IMR-90 (cell line): ENCODE measurements at regions not wholly inside any gene's neighbourhood (a gene's known extent, or its start where the extent isn't known, plus 50 kb on each side); places are given as distances from the start of the nearest gene placed in this dataset.

Experiments used
- ATAC-seq: fragments of 200-7000 bp; cut with Tn5 transposase; 2 replicates; pipeline ENCODE4 v1.9.1; 2020; ENCODE audit warnings: low read depth, mild to moderate bottlenecking, moderate library complexity
- BruUV-seq: library from RNA; stranded (reverse); fragments of 400-500 nt; replicated peaks from 2 replicates; lab custom pipeline; 2021; lab: Mats Ljungman, UMichigan
- CTCF ChIA-PET: fragments of 300-600 bp; formaldehyde crosslinking; extraction: SDS; loops from one replicate; lab custom pipeline; 2021; ENCODE audit warnings: antibody characterized with exemption; lab: Yijun Ruan, JAX
- POLR2A ChIA-PET: fragments of 300-600 bp; sonication (Branson Sonifier 250); formaldehyde crosslinking; loops from one replicate; lab custom pipeline; 2022; ENCODE audit warnings: antibody characterized with exemption; ENCODE audit not compliant: unreplicated experiment; lab: Charles Lee
- DNase-seq: peaks from one replicate; pipeline ENCODE4 v3.0.0; 2013
- H2AFZ ChIP-seq: replicated peaks from 2 replicates; pipeline ENCODE3; 2013; ENCODE audit warnings: low read length, mild to moderate bottlenecking; ENCODE audit not compliant: poor library complexity
- H2AK5ac ChIP-seq: 2 replicates; pipeline ENCODE4 v1.6.1; 2013; ENCODE audit warnings: low read depth, low read length, inconsistent platforms
- H2AK9ac ChIP-seq: replicated peaks from 2 replicates; pipeline ENCODE3; 2013; ENCODE audit warnings: mild to moderate bottlenecking, low read depth, low read length, moderate library complexity; ENCODE audit not compliant: poor library complexity
- H2BK120ac ChIP-seq: 2 replicates; pipeline ENCODE4 v1.6.1; 2013; ENCODE audit warnings: low read depth, low read length, inconsistent platforms
- H2BK15ac ChIP-seq: 3 replicates; pipeline ENCODE4 v1.6.1; 2013; ENCODE audit warnings: low read depth, low read length, inconsistent platforms
- H2BK20ac ChIP-seq: 2 replicates; pipeline ENCODE4 v1.6.1; 2013; ENCODE audit warnings: low read depth, mild to moderate bottlenecking, inconsistent platforms, low read length, moderate library complexity
- H2BK5ac ChIP-seq: 2 replicates; pipeline ENCODE4 v1.6.1; 2013; ENCODE audit warnings: mild to moderate bottlenecking, low read depth, low read length, inconsistent platforms; ENCODE audit not compliant: poor library complexity, severe bottlenecking
- H3K14ac ChIP-seq: replicated peaks from 2 replicates; pipeline ENCODE4 v1.6.1; 2013; ENCODE audit warnings: low read depth, low read length, inconsistent platforms
- H3K18ac ChIP-seq: 2 replicates; pipeline ENCODE4 v1.6.1; 2013; ENCODE audit warnings: low read depth, low read length, control low read depth
- H3K23ac ChIP-seq: 2 replicates; pipeline ENCODE4 v1.6.1; 2013; ENCODE audit warnings: low read depth, low read length, inconsistent platforms
- H3K27ac ChIP-seq: 2 replicates; pipeline ENCODE4 v1.5.1; 2013; ENCODE audit warnings: mild to moderate bottlenecking, control low read depth, low read length; ENCODE audit not compliant: insufficient read depth
- H3K27me3 ChIP-seq: 2 replicates; pipeline ENCODE4 v1.6.1; 2013; ENCODE audit warnings: low read length; ENCODE audit not compliant: control insufficient read depth, insufficient read depth
- H3K36me3 ChIP-seq: 2 replicates; pipeline ENCODE4 v1.6.1; 2013; ENCODE audit warnings: low read length, mixed read lengths; ENCODE audit not compliant: control insufficient read depth, insufficient read depth
- H3K4ac ChIP-seq: 2 replicates; pipeline ENCODE4 v1.6.1; 2013; ENCODE audit warnings: low read depth, low read length, inconsistent platforms
- H3K4me1 ChIP-seq: 2 replicates; pipeline ENCODE4 v1.6.1; 2013; ENCODE audit warnings: low read length, mixed read lengths; ENCODE audit not compliant: control insufficient read depth, insufficient read depth
- H3K4me2 ChIP-seq: 2 replicates; pipeline ENCODE4 v1.6.1; 2013; ENCODE audit warnings: low read depth, mild to moderate bottlenecking, control low read depth, low read length, moderate library complexity
- H3K4me3 ChIP-seq: 2 replicates; pipeline ENCODE4 v1.5.1; 2013; ENCODE audit warnings: low read depth, mild to moderate bottlenecking, control low read depth, low read length, moderate library complexity; ENCODE audit not compliant: insufficient read depth
- H3K56ac ChIP-seq: 2 replicates; pipeline ENCODE4 v1.6.1; 2013; ENCODE audit warnings: low read length, inconsistent platforms; ENCODE audit not compliant: insufficient read depth; ENCODE audit errors: extremely low read depth
- H3K79me1 ChIP-seq, 2 experiments: 2 replicates each; pipeline ENCODE4 v1.6.1; 2013; ENCODE audit warnings: low read length in 2 of 2, inconsistent platforms in 1 of 2, low read depth in 1 of 2
- H3K9ac ChIP-seq: 2 replicates; pipeline ENCODE4 v1.6.1; 2013; ENCODE audit warnings: low read depth, low read length, control low read depth
- H3K9me1 ChIP-seq: 2 replicates; pipeline ENCODE4 v1.6.1; 2013; ENCODE audit warnings: low read length, inconsistent platforms; ENCODE audit not compliant: insufficient read depth
- H3K9me3 ChIP-seq: 2 replicates; pipeline ENCODE4 v1.6.1; 2013; ENCODE audit warnings: low read length; ENCODE audit not compliant: control insufficient read depth, insufficient read depth
- H4K20me1 ChIP-seq: 2 replicates; pipeline ENCODE4 v1.6.1; 2013; ENCODE audit warnings: low read length, inconsistent platforms; ENCODE audit not compliant: insufficient read depth
- H4K5ac ChIP-seq: 2 replicates; pipeline ENCODE4 v1.6.1; 2013; ENCODE audit warnings: mild to moderate bottlenecking, low read depth, low read length, control low read depth
- H4K8ac ChIP-seq, 2 experiments: 2 replicates each; pipeline ENCODE4 v1.6.1; 2013; ENCODE audit warnings: low read depth in 2 of 2, low read length in 2 of 2, control low read depth in 1 of 2, inconsistent platforms in 1 of 2
- H4K91ac ChIP-seq: 2 replicates; pipeline ENCODE4 v1.6.1; 2013; ENCODE audit warnings: low read depth, low read length, inconsistent platforms; ENCODE audit not compliant: insufficient read depth
- BHLHE40 ChIP-seq: fragments of 150-350 bp; IDR thresholded peaks from 2 replicates; pipeline ENCODE4 v1.6.1; 2016; ENCODE audit warnings: mild to moderate bottlenecking, low read depth, low read length
- CEBPB ChIP-seq: IDR thresholded peaks from 2 replicates; pipeline ENCODE4 v1.6.1; 2012; ENCODE audit warnings: low read depth, low read length, improper control_type of control experiment
- CHD1 ChIP-seq: IDR thresholded peaks from 2 replicates; pipeline ENCODE4 v1.6.1; 2012; ENCODE audit warnings: low read depth, low read length, improper control_type of control experiment
- FOS ChIP-seq: fragments of 150-350 bp; IDR thresholded peaks from 2 replicates; pipeline ENCODE4 v1.6.1; 2016; ENCODE audit warnings: low read depth, low read length
- MAFK ChIP-seq: IDR thresholded peaks from 2 replicates; pipeline ENCODE4 v1.6.1; 2012; ENCODE audit warnings: low read depth, low read length, improper control_type of control experiment
- MAZ ChIP-seq: IDR thresholded peaks from 2 replicates; pipeline ENCODE4 v1.6.1; 2012; ENCODE audit warnings: low read depth, mild to moderate bottlenecking, low read length, improper control_type of control experiment, moderate library complexity, borderline replicate concordance
- MXI1 ChIP-seq: IDR thresholded peaks from 2 replicates; pipeline ENCODE4 v1.6.1; 2012; ENCODE audit warnings: low read depth, mild to moderate bottlenecking, low read length, moderate library complexity, borderline replicate concordance
- NFE2L2 ChIP-seq: fragments of 150-350 bp; IDR thresholded peaks from 2 replicates; pipeline ENCODE4 v1.6.1; 2016; ENCODE audit warnings: low read depth, mild to moderate bottlenecking, low read length
- POLR2A ChIP-seq: IDR thresholded peaks from 2 replicates; pipeline ENCODE4 v1.6.1; 2012; ENCODE audit warnings: mild to moderate bottlenecking, low read depth, low read length
- RAD21 ChIP-seq: IDR thresholded peaks from 2 replicates; pipeline ENCODE4 v1.6.1; 2012; ENCODE audit warnings: low read length, improper control_type of control experiment
- RCOR1 ChIP-seq: IDR thresholded peaks from 2 replicates; pipeline ENCODE4 v1.6.1; 2012; ENCODE audit warnings: mild to moderate bottlenecking, low read length, improper control_type of control experiment; ENCODE audit not compliant: insufficient replicate concordance
- RFX5 ChIP-seq: IDR thresholded peaks from 2 replicates; pipeline ENCODE4 v1.8.0; 2012; ENCODE audit warnings: low read depth, mild to moderate bottlenecking, low read length, moderate library complexity
- SMC3 ChIP-seq: fragments of 150-350 bp; IDR thresholded peaks from 2 replicates; pipeline ENCODE4 v1.6.1; 2016; ENCODE audit warnings: low read depth, mild to moderate bottlenecking, antibody characterized with exemption, low read length, moderate library complexity
- WGBS, 2 experiments: methylation state at CpG; one replicate each; pipeline versions ENCODE4 v1.1.5 to v1.1.7; 2013; ENCODE audit warnings: missing lambda C conversion rate in 2 of 2; ENCODE audit not compliant: insufficient read length in 1 of 2; ENCODE audit errors: extremely low coverage in 2 of 2; 5-methylcytosine and 5-hydroxymethylcytosine counted together
- dilution Hi-C: fragments of 300-500 bp; cut with HindIII; formaldehyde crosslinking; loops from one replicate; pipeline ENCODE4 v1.14.3; 2018; ENCODE audit warnings: low sequenced_read_pairs; ENCODE audit not compliant: unreplicated experiment
- in situ Hi-C: fragments of 300-500 bp; cut with MboI; formaldehyde crosslinking; loops from 3 replicates; pipeline ENCODE4 v1.14.3; 2019; ENCODE audit warnings: low sequenced_read_pairs, inconsistent platforms, mixed read lengths
- intact Hi-C: fragments of 100-400 bp; cut with micrococcal nuclease; formaldehyde crosslinking; loops from 2 replicates; pipeline ENCODE4 v1.10.0; 2022
- TF ChIP-seq, protein P1 (sequence below): fragments of 150-350 bp; IDR thresholded peaks from 2 replicates; pipeline ENCODE4 v1.6.1; 2016; ENCODE audit warnings: low read depth, mild to moderate bottlenecking, low read length, moderate library complexity, borderline replicate concordance
- TF ChIP-seq, protein P2 (sequence below): fragments of 150-350 bp; IDR thresholded peaks from 2 replicates; pipeline ENCODE4 v1.6.1; 2017; ENCODE audit warnings: mild to moderate bottlenecking, antibody characterized with exemption, low read length, low read depth
- TF ChIP-seq, protein P3 (sequence below): conservative IDR thresholded peaks from 2 replicates; pipeline ENCODE4 v1.5.1; 2012; ENCODE audit warnings: mild to moderate bottlenecking, low read depth, low read length, improper control_type of control experiment

DNA sequence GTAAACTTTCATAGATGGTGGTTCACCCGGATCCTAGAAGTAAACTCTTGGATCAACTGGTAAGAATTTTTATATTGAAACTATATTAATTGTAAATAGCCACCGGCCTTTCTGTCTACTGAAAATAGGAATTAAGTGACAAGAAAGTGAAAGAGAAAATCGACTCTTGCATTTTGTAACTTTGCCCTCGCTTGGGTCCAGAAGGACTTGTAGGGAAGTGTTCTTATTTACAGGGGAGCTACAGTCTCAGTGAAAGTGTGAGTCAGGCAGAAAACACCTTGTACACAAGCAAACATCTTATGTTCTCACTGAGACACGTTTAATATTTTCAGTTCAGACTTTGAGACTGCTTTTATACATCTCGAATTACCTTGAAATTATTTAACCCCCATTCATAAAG lies 238.9 kb downstream of the BLID start:
- H4K8ac ChIP-seq: no peak overlapping the region
- ChIA-PET POLR2A (no interaction called here), CTCF (no interaction called here)
- no peak overlapping the region for H4K91ac ChIP-seq
- DNase-seq (no peak), ATAC-seq (no peak)
- intact Hi-C loops: no loop called here
- no peaks in the 10 kb centered on the region for H3K27me3 ChIP-seq
- no peak overlapping the region for H2AK5ac ChIP-seq
- no peak overlapping the region for H3K4me2 ChIP-seq
- H3K23ac ChIP-seq: no peak overlapping the region
- H3K9me3 ChIP-seq: no peaks in the 10 kb centered on the region
- H4K20me1 ChIP-seq: no peaks in the 10 kb centered on the region
- H3K79me1 ChIP-seq: no peaks in the 10 kb centered on the region
- H3K56ac ChIP-seq: no peak overlapping the region
- no TSS peak for BruUV-seq
- no peak overlapping the region for H2AFZ ChIP-seq
- dilution Hi-C loops: no loop called here
- no peaks in the 10 kb centered on the region for H3K9me1 ChIP-seq
- WGBS, 2 experiments: no CpG with 5 or more reads among the region's 6 CpGs
- no peaks in the 10 kb centered on the region for H3K36me3 ChIP-seq
- H2BK20ac ChIP-seq: no peak overlapping the region
- H3K4me1 ChIP-seq: no peaks in the 10 kb centered on the region; the same call in 1 of the 2 replicates
- TF ChIP-seq POLR2A (no peak), SMC3 (no peak), CHD1 (no peak), BHLHE40 (no peak), FOS (no peak), MXI1 (no peak), RCOR1 (no peak), RFX5 (no peak), MAFK (no peak), RAD21 (no peak), MAZ (no peak), CEBPB (no peak), NFE2L2 (no peak)
- TF ChIP-seq, protein P1, sequence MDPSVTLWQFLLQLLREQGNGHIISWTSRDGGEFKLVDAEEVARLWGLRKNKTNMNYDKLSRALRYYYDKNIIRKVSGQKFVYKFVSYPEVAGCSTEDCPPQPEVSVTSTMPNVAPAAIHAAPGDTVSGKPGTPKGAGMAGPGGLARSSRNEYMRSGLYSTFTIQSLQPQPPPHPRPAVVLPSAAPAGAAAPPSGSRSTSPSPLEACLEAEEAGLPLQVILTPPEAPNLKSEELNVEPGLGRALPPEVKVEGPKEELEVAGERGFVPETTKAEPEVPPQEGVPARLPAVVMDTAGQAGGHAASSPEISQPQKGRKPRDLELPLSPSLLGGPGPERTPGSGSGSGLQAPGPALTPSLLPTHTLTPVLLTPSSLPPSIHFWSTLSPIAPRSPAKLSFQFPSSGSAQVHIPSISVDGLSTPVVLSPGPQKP: no peak
- TF ChIP-seq, protein P2, sequence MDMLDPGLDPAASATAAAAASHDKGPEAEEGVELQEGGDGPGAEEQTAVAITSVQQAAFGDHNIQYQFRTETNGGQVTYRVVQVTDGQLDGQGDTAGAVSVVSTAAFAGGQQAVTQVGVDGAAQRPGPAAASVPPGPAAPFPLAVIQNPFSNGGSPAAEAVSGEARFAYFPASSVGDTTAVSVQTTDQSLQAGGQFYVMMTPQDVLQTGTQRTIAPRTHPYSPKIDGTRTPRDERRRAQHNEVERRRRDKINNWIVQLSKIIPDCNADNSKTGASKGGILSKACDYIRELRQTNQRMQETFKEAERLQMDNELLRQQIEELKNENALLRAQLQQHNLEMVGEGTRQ: no peak
- TF ChIP-seq, protein P3, sequence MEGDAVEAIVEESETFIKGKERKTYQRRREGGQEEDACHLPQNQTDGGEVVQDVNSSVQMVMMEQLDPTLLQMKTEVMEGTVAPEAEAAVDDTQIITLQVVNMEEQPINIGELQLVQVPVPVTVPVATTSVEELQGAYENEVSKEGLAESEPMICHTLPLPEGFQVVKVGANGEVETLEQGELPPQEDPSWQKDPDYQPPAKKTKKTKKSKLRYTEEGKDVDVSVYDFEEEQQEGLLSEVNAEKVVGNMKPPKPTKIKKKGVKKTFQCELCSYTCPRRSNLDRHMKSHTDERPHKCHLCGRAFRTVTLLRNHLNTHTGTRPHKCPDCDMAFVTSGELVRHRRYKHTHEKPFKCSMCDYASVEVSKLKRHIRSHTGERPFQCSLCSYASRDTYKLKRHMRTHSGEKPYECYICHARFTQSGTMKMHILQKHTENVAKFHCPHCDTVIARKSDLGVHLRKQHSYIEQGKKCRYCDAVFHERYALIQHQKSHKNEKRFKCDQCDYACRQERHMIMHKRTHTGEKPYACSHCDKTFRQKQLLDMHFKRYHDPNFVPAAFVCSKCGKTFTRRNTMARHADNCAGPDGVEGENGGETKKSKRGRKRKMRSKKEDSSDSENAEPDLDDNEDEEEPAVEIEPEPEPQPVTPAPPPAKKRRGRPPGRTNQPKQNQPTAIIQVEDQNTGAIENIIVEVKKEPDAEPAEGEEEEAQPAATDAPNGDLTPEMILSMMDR: no peak
- H3K14ac ChIP-seq: no peak overlapping the region
- no peak overlapping the region for H2BK5ac ChIP-seq
- in situ Hi-C loops: no loop called here
- H4K5ac ChIP-seq: no peak overlapping the region
- H3K27ac ChIP-seq: no peak overlapping the region
- H3K9ac ChIP-seq: no peak overlapping the region
- H3K4ac ChIP-seq: no peak overlapping the region
- no peak overlapping the region for H2AK9ac ChIP-seq
- H2BK120ac ChIP-seq: no peak overlapping the region
- no peak overlapping the region for H2BK15ac ChIP-seq
- no peak overlapping the region for H3K4me3 ChIP-seq
- H3K18ac ChIP-seq: no peak overlapping the region
